Right kidney (tissue), 1 donor: ENCODE measurements at regions not wholly inside any gene's neighbourhood (a gene's known extent, or its start where the extent isn't known, plus 50 kb on each side); places are given as distances from the start of the nearest gene placed in this dataset.
A peak's percentile ranks its signal among the peaks of the same experiment; 100 is the strongest.
"Not testable (repeated sequence)": the region's sequence is repeated elsewhere in the genome, so short reads cannot be mapped to it uniquely, and the experiment has no call there.

Experiments
- DNase-seq: peaks from one replicate; pipeline ENCODE4 v3.0.0-alpha.2; 2016

- peak; percentile 2 for DNase-seq
These were observed 722.6 kb downstream of the LRRIQ3 start for GRCh38 chr1:73475316-73475870.

DNA sequence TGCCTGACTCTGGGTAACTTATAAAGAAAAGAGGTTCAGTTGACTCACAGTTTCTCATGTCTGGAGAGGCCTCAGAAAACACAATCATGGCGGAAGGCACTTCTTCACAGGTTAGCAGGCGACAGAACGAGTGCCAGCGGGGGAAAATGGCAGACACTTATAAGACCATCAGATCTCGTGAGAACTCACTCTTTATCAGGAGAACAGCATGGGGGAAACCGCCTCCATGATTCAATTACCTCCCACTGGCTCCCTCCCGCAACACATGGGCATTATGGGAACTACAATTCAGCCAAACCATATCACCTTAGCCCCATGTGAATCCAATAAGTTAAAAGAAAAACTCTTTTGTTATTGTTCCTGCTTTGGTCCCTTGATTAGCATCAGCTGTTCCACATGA lies 725.2 kb downstream of the LRRIQ3 start:
- no peak for DNase-seq

GRCh38 chr1:73467731-73468130 lies 730.2 kb downstream of the LRRIQ3 start:
- no peak for DNase-seq

DNA sequence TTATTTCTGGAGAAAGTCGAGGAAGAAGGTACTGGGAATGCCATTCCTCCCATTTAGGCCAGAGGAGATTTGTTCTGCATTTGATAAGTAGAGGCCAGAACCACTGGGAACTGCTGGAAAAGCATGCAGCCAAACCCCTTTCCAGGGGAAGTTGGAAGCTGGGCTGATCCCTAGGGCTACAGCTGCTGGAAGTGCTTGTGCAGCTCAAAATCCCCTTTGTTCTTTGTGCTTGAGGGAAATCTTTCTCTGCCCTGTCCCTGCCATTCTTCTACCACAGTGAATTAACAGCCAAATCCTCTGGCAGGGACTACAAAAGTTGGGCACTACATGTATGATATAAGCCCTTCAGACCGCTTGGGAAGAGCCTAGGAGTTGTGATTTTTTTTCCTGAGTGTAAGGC lies 734.1 kb downstream of the LRRIQ3 start:
- no peak for DNase-seq

GRCh38 chr1:73452522-73452921 lies 745.5 kb downstream of the LRRIQ3 start:
- no peak for DNase-seq

DNA sequence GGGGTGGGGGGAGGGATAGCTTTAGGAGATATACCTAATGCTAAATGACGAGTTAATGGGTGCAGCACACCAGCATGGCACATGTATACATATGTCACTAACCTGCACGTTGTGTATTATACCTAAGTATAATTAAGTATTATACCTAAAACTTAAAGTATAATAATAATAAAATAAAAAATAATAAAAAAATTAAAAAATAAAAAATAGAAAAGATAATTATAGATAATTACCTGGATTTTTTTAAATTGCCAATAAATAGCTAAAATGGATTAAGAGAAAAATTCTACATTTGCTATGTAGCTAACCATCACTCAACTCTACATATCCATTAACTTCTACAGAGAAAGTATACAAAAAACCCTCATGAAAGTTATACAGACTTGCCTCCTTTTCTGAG lies 747.3 kb downstream of the LRRIQ3 start:
- DNase-seq, result not testable (repeated sequence)

- DNase-seq, result no peak
These were observed 786.5 kb downstream of the LRRIQ3 start for GRCh38 chr1:73411479-73411878.

- DNase-seq, result no peak
These were observed 796.3 kb downstream of the LRRIQ3 start for GRCh38 chr1:73401666-73402065.

GRCh38 chr1:73382966-73383365 lies 815.0 kb downstream of the LRRIQ3 start:
- DNase-seq, result no peak

DNA sequence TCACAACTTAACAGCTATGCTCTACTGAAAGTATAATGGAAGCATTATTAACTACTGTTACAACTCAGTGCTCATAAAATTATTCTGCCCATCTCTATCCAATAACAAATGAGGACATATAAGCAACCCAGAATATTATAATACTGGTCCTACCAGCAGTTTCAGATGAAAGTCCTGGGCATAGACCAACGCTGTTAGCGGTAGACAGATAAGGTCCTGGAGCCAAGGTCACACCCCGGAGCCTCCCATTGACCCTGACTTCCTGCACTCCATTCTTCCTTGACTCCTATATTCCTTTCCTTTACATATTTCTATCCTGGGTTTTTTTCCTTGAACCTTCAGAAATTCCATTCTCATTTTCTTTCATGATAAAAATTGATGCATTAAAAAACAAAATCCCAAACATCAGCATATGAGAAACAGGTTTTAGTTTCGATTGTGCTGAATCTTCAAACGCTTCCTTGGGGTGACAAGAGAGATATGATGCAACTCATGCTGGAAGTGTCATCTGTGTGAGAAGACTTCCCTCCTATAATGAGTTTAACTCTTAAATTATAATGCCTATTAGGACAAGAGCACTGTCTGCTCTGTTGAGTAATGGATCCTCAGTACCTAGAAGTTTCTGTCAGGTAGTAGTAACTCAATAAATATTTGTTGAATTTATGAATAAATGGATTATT lies 831.1 kb downstream of the LRRIQ3 start:
- DNase-seq, result no peak

DNA sequence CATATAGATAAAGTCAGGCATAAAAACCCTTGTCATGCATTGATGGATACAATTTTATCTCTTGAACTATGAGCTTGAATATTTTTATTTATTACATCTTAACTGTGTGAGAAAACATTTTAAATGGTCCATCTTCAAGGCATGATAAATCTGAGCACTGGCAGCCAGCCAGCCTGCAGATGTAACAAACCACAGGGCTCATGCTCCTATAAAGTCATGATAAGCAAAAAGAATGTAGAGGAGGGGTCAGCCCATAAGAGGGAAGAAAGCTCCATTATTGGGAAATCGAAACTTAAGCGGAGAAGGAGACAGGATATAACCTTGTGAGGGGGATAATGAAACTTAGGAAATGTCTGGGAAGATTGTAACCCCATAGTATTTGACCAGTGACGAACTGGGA lies 839.0 kb downstream of the LRRIQ3 start:
- DNase-seq, result no peak

- DNase-seq, result no peak
These were observed 841.5 kb downstream of the LRRIQ3 start for GRCh38 chr1:73356485-73356884.

GRCh38 chr1:73343947-73344346 lies 854.0 kb downstream of the LRRIQ3 start:
- no peak for DNase-seq

DNA sequence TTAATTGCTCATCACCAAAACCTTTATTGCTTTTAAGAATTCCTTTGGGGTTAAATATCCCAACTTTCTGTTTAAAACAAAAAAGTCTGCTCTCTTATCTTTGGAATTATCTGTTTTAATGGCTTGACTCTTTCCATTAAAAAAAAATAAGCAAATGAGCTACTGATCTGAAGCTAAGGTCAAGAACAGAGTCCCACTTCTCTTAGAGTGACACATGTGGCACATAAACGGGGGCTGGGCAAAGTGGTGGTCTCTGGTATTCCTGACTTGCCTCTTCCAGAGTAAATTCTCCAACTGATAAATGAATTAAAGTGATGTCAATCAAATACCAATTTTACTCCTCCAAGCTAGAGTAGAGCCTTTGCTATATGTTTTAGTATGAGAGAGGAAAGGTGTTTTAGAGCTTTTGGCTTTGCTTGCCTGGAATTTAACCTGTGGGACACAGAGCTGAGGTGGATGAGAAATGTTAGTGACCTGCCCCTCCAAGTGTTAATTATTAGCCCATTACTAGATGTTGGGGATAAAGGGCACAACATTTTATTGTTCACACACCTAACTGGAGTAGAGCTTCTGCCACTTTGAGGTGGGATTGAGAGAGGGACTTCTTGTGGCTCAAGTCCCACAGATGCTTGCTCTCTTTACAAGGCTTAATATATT lies 864.0 kb downstream of the LRRIQ3 start:
- no peak for DNase-seq

DNA sequence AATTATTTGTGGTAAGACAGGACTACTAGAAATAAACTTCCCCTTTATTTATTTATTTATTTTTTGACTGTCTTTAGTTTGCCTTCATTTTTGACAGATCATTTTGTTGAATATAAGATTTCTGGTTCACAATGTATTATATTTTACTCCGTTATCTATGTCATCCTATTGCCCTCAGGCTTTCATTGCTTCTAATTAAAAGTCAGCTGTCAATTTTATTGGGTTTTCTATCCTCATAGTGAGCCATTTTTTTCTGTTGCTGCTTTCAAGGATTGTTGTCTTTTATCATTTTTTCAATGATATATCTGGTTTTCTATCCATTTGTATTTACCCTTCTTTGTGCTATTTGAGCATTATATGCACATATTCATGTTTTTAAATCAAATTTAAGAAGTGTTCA lies 866.2 kb downstream of the LRRIQ3 start:
- DNase-seq, result no peak

GRCh38 chr1:73327998-73328397 lies 870.0 kb downstream of the LRRIQ3 start:
- no peak for DNase-seq

DNA sequence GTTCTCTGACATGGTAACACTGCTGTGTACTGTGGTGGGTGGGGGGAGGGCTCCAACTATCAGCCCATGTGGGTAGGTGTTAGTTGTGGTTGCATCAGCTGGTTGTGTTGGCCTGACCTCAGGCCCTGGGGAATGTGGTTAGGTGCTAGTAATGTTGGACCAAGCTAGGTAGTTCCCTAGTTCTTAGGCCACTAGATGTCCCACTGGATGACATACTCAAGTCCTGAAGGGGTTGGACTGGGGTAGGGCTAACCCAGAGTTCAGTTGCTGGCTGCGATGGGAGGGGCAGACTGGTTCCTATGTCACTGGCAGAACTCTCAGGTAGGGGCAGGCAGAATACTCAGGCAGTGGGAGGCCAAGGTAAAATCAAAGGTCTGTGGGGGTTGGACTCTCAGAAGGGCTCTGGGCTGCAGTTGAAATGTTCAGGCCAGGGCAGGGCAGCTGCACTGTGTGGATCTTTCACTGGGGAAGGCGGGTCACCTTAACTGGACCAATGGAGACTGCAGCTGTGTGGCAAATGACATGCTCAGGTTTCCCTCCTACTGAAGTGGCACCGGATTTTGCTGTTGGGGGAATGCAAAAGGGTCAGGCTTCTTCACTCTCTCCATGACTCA lies 870.7 kb downstream of the LRRIQ3 start:
- DNase-seq, result no peak

DNA sequence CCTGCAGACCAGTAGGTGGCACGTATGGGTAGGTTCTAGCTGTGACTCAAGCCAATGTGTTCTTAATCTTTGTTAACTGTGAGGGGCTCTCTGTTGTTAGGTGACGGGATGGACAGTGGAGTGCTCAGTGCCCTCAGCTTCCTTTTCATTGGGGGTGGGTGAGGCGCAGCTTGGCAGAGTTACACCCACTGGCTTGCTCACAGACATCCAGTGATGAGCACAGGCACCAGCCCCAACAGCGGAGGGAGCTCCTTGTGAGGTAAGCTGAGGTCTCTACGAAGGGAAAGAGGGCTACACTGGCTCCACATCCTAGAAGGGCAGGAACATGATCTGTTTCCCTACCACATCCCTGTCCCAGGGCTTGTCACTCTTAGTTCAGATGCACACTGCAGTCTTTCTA lies 871.3 kb downstream of the LRRIQ3 start:
- DNase-seq, result no peak

- DNase-seq, result no peak
These were observed 887.1 kb downstream of the LRRIQ3 start for GRCh38 chr1:73310797-73311381.

DNA sequence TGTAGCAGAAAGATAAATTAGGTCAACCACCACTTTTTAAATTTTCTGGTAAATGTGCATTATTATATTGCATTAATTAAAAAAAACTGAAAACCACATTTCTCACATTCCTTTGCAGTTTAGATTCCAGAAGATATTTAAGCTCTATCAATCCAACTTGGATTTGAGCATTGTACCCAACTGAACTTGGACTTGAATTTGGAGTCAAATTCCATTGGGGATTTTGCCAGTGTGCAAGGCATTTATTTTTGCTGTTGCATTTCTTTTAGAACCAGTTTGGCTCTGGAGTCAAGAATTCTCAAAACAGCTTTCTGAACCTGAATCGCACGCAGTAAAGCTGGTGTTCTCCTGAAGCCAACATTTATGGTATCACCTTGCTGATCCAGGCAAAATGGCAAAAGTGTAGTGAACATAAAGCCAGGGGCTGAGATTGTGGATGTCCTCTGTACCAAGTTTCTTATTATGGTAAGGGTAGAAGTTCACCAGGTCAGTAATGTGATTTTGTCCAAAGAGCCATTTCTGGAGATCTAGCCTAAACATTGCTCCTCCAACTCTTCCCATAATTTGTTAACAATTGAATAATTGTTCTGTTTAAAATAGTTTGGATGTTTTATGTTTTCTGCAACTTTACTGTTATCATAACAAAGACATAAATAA lies 890.9 kb downstream of the LRRIQ3 start:
- DNase-seq, result no peak

GRCh38 chr1:73273886-73274285 lies 924.1 kb downstream of the LRRIQ3 start:
- DNase-seq, result no peak

DNA sequence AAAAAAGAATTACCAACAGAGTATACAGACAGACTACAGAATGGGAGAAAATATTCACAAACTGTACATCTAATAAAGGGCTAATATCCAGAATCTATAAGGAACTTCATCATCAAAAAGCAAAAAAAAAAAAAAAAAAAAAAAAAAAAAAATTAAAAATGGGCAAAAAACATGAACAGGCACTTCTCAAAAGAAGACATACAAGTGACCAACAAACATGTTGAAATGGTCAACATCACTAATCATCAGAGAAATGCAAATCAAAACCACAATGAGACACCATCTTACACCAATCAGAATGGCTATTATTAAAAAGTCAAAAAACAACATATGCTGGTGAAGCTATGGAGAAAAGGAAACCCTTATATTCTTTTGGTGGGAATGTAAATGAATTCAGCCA lies 952.8 kb downstream of the LRRIQ3 start:
- DNase-seq, result not testable (repeated sequence)
